Myocyte (in vitro differentiated cells): ENCODE measurements at regions not wholly inside any gene's neighbourhood (a gene's known extent, or its start where the extent isn't known, plus 50 kb on each side); places are given as distances from the start of the nearest gene placed in this dataset.
"Not testable (repeated sequence)": the region's sequence is repeated elsewhere in the genome, so short reads cannot be mapped to it uniquely, and the experiment has no call there.

Experiments used
- DNase-seq: peaks from one replicate; pipeline ENCODE4 v3.0.0-alpha.2; 2012; ENCODE audit warnings: low read depth

DNA sequence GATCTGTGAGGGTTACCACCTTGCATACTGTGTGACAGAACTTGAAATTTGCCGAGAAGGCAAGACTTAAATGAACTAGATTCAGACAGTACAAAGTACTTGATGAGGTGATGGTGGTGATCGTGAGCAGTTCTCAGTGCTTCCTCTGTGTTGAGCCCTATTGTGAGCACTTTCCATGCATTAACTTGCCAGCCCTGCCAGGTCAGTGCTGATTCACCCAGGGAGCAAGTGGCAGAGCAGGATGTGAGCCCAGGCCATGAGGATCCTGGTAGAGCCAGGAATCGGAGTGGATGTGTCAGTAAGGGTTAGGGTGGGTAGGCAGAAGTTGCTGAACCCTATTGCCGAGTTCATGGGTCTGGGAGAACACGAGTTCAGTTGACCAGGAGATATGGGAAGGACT, 4545.7 kb upstream of the TPTE start:
- DNase-seq: not testable (repeated sequence)

GRCh38 chr21:5997586-5997985, 4523.8 kb upstream of the TPTE start:
- DNase-seq: not testable (repeated sequence)

DNA sequence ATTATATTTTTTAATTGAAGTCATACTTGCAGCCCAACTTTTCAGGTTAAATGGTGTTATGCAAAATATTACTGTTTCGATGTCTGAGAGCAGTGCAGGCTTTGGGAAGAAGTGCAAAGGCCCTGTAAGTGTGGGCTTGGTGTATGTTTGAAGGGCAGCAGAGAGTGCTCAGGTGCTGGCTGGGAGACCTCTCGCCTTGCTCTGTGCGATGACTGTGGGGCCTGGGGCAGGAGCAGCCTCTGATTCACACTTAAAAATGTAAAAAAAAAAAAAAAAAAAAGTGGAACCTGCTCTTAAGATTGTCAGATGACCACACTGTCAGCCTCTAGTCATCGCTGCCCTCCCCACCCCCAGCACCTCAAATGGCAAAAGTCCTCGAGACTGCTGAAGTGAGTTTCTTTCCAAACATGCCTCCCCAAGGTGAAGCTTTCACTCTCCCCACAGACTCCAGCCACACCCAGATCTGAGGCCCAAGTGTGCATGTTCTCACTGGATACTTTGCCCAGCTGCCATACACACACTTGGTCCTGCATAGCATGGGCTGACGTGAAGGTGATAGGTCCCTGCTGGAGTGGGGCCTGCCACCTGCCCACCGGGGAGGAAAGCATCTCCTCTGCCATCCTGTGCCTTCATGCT, 4505.8 kb upstream of the TPTE start:
- DNase-seq: not testable (repeated sequence)

- not testable (repeated sequence) for DNase-seq
Measured at GRCh38 chr21:6020460-6020859, 4500.9 kb upstream of the TPTE start.

DNA sequence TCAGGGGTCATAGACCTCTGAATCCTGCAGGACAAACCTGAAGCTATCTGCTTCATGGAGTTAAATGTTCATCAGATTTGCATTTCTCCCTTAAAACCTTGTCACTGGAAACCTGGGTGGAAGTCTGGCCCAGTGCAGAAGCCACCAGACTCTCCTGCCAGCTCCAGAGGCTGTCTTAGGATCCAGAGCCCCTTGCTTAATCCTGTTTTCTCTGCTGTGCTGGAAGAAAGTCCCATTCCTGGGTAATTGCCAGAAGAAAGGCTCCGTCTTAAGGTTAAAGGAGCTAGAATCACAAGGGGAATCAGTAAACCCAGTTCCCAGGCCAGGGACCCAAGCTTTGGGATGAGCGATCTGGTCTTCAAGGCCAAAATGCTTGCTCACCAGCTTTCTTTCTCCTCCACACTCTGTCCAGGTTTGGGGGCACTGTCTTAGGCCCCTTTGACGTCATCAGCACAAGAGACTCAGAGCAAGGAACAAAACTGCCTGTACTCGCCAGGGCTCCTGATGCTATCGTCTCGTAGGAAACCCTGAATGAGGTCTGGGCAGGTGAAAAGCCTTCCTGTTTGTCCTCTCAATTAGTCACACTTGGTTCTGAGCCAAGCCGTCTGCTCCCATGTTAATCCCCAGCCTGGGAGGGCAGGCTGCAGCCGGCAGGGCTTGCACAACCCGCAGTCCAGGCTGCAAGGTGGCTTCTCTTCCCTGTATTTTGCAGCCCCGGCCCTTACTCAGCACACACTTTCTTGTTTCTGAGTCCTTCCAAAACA, 4500.2 kb upstream of the TPTE start:
- DNase-seq: not testable (repeated sequence)

DNA sequence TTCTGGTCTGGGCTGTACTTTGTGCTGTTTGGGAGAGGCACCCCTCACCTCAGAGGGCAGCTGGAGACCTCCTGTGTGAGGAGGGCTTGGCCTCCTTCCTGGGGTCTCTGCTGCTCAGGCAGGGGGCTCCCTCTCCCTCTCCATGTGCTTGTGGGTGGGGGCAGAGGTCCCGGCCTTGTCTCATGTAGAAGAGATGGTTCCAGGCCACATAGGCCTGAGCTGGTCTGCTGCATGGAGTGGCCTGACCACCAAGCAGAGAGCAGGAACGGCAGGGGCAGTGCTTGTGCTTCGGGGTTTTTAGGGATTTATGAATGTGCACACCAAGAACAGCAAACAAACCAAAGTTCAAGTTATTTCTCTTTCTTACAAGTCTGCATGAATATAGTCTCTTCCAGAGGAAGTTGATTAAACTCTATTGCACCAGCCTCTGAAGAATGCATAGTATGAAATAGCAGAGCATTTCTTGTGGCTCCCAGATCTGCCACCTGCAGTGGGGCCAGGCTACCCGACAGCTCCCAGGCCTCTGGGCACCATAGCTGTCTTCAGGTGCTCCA, 4499.6 kb upstream of the TPTE start:
- not testable (repeated sequence) for DNase-seq

DNA sequence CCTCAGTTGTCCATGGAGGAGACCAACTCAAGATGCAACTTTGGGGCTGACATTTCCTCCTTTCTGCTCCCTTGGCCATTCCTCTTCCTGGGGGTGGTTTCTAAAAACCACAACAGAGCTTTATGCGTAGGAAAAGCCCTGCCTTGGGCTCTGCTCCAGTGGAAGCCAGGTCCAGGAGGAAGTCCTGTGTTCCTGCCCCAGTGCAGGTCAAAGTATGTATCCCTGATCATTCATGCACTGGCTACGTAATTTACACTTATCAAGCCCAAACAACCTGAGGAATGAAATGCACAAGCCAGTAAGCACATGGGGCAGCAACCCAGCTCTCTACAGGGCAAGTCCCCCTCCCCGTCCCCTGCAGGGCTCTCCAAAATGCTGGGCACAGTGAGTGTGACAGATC, 4498.1 kb upstream of the TPTE start:
- not testable (repeated sequence) for DNase-seq

GRCh38 chr21:6025139-6025538, 4496.2 kb upstream of the TPTE start:
- not testable (repeated sequence) for DNase-seq

DNA sequence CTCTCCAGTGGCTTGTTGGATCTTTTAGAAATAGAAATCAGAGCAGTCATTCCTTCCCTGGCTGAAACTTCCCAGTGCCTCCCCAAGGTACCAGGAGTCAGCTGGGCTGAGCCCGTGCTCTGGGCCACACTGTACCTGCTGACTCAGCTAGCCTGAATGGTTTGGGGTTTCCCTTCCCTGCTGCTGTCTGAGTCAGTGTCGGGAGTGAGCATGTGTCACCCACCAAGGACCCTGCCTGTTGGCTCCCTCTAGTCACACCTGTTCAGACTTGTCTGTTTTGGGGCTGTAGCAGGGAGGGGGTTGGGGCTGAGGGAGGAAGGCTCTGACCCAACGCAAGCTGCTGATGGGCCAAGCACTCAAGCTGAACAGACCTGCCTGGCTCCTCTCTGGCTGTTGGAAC, 4493.9 kb upstream of the TPTE start:
- not testable (repeated sequence) for DNase-seq

- DNase-seq: not testable (repeated sequence)
Measured at GRCh38 chr21:6034124-6034678, 4487.2 kb upstream of the TPTE start.

GRCh38 chr21:6034820-6035473, 4486.4 kb upstream of the TPTE start:
- DNase-seq: not testable (repeated sequence)

GRCh38 chr21:6035474-6036155, 4485.8 kb upstream of the TPTE start:
- DNase-seq: not testable (repeated sequence)

- not testable (repeated sequence) for DNase-seq
Measured at GRCh38 chr21:6039224-6039623, 4482.2 kb upstream of the TPTE start.

DNA sequence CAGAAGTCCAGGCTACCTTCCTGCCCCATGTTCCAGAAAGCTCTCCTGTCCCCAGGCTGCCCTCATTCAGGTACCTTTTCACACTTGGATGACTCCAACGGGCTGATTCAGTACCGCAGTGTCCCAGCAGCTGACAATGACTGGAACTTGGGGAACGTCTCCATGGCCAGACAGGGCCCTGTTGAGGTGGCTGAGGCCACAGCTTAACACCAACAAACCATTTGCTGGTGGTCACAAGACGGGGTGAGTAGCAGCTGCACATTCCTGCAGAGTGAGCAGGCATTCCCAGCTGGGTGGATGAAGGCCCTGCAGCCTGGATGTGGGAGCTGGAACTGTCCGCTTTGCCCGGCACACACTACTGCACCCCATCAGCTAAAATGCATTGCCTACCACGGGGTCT, 4481.3 kb upstream of the TPTE start:
- not testable (repeated sequence) for DNase-seq

- DNase-seq: not testable (repeated sequence)
Measured at GRCh38 chr21:6043430-6044275, 4477.7 kb upstream of the TPTE start.

- not testable (repeated sequence) for DNase-seq
Measured at GRCh38 chr21:6044695-6045094, 4476.7 kb upstream of the TPTE start.

DNA sequence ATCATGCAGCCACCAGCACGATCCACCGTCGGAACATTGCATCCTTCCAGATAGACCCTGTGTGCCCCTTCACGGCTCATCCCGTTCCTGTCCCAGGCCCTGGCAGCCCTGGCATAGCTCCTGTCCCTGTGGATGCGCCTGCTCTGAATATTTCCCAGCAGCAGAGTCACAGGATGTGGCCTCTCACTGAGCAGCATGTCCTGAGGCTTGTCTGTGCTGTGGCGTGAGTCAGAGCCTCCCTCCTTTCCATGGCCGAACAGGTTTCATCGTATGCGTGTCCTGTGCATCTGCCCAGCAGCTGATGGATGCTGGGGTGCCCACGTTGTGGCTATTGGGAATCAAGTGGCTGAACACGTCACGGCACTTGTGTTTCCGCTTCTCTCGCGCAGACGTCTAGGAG, 4471.5 kb upstream of the TPTE start:
- not testable (repeated sequence) for DNase-seq

DNA sequence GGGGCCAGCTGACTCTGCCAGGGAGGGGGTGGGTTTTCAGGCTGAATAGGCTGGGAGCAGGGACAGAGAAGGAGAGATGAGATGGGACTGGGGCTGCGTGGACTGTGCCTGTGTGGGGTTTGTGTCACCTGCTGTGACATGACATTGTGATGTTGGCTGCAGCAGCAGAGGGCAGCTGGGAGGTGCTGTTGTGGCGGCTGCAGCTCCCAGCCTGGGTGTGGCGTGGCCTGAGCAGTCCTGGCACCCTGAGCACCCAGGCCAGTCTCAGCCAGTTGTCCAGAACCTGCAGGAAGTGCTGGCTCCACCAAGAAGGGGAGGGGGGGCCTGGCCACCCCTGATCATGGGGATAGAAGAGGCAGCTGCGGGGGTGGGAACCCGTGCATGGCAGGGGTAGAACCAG, 4469.3 kb upstream of the TPTE start:
- DNase-seq: not testable (repeated sequence)

- not testable (repeated sequence) for DNase-seq
Measured at GRCh38 chr21:6053145-6053544, 4468.2 kb upstream of the TPTE start.

GRCh38 chr21:6058997-6059396, 4462.4 kb upstream of the TPTE start:
- DNase-seq: not testable (repeated sequence)
